ENCODE measurements at regions not wholly inside any gene's neighbourhood (a gene's known extent, or its start where the extent isn't known, plus 50 kb on each side); places are given as distances from the start of the nearest gene placed in this dataset.
"Not testable (repeated sequence)": the region's sequence is repeated elsewhere in the genome, so short reads cannot be mapped to it uniquely, and the experiment has no call there.

- DNase-seq (ENCODE audit: low read depth in 2 of 2) = not testable (repeated sequence)
Observed at GRCh38 chr7:68082066-68082960, 1085.7 kb downstream of the TYW1 start.

GRCh38 chr7:68082961-68083657, 1086.5 kb downstream of the TYW1 start:
- not testable (repeated sequence) for DNase-seq (ENCODE audit: low read depth in 2 of 2)

- no peak for DNase-seq (ENCODE audit: low read depth in 2 of 2)
Observed at GRCh38 chr7:68087401-68087800, 1090.8 kb downstream of the TYW1 start.

- DNase-seq (ENCODE audit: low read depth in 2 of 2) = no peak
Observed at GRCh38 chr7:68088879-68089278, 1092.2 kb downstream of the TYW1 start.

- DNase-seq (ENCODE audit: low read depth in 2 of 2) = not testable (repeated sequence)
Observed at GRCh38 chr7:68090256-68090655, 1093.6 kb downstream of the TYW1 start.

DNA sequence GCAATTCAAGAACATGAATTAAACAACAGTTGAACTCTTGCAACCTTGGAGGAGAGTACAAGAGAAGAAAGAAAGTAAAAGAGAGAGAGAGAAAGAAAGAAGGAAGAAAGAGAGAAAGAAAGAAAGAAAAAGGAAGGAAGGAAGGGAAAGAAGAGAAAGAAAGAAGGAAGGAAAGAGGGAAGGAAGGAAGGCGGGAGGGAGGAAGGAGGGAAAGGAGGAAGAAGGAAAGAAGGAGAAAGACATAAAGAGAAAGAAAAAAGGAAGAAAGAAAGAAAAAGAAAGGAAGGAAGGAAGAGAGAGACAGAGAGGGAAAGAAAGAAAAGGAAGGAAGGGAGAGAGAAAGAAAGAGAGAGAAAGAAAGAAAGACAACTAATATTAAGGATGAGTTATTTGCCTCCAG, 1106.7 kb downstream of the TYW1 start:
- DNase-seq (ENCODE audit: low read depth in 2 of 2) = no peak

DNA sequence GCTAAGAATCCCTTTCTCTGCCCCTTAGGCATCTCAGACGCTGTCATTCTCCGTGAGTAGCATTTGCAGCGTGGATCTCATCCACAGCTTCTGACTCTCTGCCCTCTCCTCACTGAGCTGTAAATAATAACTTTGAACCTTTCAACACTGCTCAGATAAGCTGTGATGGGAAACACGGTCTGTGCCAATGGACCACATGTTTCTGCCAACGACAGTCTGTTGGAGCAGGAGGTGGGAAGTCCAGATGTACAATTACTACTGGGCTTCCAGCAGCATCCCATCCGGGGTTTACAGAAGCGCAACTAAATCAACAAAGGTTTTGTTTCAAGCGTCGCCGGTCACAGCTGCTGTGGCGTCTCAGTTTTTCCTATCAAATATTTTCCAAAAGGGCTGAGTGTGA, 1110.6 kb downstream of the TYW1 start:
- DNase-seq (ENCODE audit: low read depth in 2 of 2) = no peak

- no peak for DNase-seq (ENCODE audit: low read depth in 2 of 2)
Observed at GRCh38 chr7:68107968-68108367, 1111.3 kb downstream of the TYW1 start.

GRCh38 chr7:68109299-68109698, 1112.7 kb downstream of the TYW1 start:
- DNase-seq (ENCODE audit: low read depth in 2 of 2) = no peak

DNA sequence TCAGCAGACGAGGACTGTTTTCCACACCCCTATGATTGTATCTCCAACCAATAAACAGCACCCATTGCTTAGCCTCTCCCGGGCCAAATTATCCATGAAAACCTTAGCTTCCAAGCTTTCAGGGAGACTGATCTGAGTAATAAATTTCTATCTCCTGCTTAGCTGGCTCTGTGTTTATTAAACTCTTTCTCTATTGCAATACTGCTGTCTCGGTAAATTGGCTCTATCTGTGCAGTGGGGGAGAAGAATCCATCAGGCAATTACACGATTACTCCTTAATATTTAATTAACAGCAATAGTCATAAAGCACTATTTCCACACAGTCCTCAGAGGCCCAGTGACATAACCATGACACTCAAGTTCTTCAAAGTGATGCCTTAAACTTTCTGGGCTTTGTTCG, 1122.8 kb downstream of the TYW1 start:
- no peak for DNase-seq (ENCODE audit: low read depth in 2 of 2)

DNA sequence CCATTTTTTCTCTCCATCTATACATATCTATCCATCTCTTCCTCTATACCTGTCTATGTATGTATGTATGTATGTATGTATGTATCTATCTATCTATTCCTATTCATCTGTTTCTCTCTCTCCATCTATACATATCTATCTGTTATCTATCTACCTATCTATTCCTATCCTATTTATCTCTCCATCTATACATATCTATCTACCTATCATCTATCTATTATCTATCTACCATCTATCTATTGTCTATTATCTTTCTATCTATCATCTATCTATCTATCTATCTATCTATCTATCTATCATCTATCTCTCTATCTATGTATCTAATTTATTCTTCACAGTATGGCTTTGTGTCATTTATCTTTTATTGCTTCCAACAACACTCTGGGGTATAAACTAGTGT, 1124.4 kb downstream of the TYW1 start:
- DNase-seq (ENCODE audit: low read depth in 2 of 2) = no peak

DNA sequence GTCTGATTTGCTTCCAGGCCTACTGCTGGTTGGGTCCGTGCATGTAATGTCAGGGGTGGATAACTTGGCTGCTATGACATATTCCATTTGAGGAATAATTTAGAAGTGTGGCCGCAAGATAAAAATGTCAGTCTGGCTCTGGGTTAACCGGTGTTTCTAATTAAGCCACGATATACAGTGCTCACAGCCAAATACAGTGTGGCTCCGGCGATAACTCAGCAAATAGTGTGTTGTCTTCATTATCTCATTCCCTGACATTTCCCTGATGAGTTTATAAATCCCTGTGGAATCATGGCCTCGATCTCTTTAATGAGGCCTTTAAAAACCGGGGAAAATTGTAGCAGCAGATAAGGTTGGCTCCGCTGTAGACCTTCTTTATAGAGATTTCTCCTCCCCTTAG, 1125.0 kb downstream of the TYW1 start:
- no peak for DNase-seq (ENCODE audit: low read depth in 2 of 2)

DNA sequence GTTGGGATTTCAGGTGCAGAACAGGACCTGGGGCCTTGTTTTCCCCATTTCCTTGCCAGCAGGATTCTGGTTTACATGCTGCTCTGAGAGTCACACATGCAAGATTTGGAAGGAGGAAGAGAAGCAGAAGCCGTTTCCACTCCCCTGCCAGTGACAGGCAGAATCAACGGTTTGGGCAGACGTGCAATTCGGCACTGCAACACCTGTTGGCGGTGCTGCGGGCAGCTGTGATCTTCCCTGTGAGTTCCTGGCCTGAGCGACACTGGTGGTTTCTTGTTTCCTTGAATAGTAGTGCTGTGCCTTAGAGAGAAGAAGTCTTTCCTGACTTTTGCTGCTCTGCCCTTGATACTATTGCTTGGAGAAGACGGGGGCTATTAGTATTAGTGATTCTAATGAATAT, 1126.2 kb downstream of the TYW1 start:
- no peak for DNase-seq (ENCODE audit: low read depth in 2 of 2)

DNA sequence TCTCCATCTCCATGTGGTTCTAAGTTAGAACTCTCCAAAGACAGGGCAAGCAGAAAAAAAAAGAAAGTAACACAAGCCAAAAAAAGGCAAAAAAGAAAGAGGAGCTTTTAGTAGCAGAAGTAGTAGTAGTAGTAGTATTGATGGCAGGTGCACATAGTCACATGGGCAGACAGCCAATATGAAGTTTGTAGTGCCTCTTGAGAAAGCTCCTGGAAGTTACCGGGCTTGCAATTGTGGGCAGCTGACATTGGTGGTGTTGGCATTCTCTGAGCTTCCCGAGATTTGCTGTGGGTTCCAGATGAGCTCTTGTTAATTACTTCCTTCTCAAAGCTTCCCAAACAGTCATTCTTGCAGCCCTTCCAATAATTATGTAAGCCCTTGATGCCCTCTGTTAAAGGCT, 1128.5 kb downstream of the TYW1 start:
- DNase-seq (ENCODE audit: low read depth in 2 of 2) = no peak

DNA sequence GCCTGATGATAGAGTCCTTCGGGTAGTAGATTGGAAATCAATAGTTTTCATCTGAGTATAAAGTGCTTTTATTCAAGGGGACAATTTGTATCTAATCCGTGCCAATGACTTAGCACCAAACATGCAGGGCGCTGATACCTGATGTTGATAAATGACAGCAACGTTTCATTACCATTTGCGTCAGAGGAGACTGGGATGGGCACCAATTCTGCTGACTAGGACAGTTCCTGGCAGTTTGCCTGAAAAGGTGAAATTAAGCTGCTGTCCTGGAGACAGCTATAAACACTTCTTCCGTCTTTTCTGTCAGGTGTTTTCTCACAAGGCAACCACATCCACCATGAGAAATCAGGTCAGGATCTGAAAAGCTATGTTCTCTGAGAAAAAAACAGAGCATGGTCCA, 1136.4 kb downstream of the TYW1 start:
- DNase-seq (ENCODE audit: low read depth in 2 of 2) = no peak

GRCh38 chr7:68143345-68143744, 1146.7 kb downstream of the TYW1 start:
- DNase-seq (ENCODE audit: low read depth in 2 of 2) = no peak

DNA sequence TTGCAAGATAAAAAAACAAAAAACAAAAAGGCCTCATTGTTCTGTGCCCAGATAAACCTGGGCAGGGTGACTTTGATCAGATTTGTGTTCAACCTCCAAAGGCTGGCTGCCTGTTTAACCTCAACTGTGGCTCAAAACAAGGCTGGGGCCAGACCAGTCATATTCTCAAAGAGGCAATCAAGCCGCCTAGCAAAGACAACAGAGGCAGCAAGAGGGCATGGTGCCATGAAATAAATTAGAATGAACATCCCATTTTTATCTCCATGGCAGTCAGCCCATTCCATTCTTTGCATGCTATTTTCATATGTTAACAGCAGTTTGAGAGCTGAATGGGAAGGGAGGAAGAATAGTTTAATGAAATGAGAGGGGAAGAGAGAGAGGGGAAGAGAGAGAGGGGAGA, 1150.3 kb downstream of the TYW1 start:
- no peak for DNase-seq (ENCODE audit: low read depth in 2 of 2)

- DNase-seq (ENCODE audit: low read depth in 2 of 2) = no peak
Observed at GRCh38 chr7:68147614-68148238, 1151.1 kb downstream of the TYW1 start.

DNA sequence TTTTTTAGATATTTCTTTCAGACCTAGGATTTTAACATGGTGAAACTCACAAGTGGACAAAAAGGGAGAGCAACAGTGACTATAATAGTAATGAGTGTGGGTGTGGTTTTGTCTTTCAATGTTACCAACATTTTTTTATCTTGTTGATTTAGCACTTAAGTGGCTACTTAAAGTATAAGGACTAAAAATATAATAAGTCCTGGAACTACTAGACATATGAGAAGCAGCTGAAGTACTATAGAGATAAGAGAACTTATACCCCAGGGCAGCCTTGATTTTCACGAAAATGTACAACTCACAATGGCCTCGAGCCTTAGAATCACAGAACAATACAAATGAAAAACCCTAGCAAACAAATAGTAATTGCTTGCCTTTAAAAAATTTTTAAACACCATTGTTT, 1151.8 kb downstream of the TYW1 start:
- DNase-seq (ENCODE audit: low read depth in 2 of 2) = no peak

DNA sequence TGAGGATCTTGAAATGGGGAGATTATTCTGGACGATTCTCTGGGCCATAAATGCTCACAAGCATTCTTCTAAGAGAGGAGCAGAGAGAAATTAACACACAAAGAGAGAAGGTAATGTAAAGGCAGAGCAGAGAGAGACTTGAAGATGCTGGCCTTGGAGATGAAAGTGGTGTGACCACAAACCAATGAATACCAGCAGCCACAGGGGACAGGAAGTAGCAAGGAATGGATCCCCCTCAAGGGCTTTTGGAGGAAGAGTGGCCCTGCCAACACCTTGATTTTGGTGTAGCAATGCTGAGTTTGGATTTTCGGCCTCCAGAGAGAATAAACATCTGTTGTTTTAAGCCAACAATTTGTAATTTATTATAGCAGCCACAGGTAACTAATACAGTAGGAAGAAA, 1155.6 kb downstream of the TYW1 start:
- no peak for DNase-seq (ENCODE audit: low read depth in 2 of 2)

GRCh38 chr7:68155676-68156075, 1159.0 kb downstream of the TYW1 start:
- no peak for DNase-seq (ENCODE audit: low read depth in 2 of 2)

GRCh38 chr7:68158686-68159295, 1162.2 kb downstream of the TYW1 start:
- DNase-seq (ENCODE audit: low read depth in 2 of 2) = no peak
